GM12875 (cell line): ENCODE measurements at regions not wholly inside any gene's neighbourhood (a gene's known extent, or its start where the extent isn't known, plus 50 kb on each side); places are given as distances from the start of the nearest gene placed in this dataset.

Experiments used
- H3K4me3 ChIP-seq: one replicate; pipeline ENCODE4 v1.5.1; 2011; ENCODE audit warnings: low read depth, low read length, control low read depth
- CTCF ChIP-seq: IDR thresholded peaks from 2 replicates; pipeline ENCODE4 v1.5.1; 2011; ENCODE audit warnings: low read depth, mild to moderate bottlenecking, control low read depth, inconsistent platforms, low read length, moderate library complexity, borderline replicate concordance; ENCODE audit not compliant: insufficient read depth

DNA sequence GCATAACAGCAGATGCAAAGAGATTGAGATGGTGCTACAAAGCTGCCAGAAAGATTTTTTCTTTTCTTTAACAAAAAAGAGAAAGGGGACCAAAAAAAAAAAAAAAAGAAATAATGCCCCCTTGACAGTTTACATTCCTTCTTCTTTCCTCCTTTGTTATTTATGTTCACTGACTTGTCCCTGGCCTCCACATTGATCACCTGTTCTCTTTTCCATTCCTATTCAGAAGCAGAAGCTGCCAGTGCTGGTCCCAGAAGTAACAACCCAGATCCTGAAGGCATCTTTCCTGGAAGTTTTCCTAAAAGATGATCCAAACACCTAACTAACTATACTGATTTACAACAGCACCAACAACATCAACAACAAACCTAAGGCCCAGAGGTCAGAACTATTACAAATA lies 728.1 kb downstream of the KCNJ2 start:
- no peak for TF ChIP-seq CTCF
- H3K4me3 ChIP-seq, result no peak overlapping the region

DNA sequence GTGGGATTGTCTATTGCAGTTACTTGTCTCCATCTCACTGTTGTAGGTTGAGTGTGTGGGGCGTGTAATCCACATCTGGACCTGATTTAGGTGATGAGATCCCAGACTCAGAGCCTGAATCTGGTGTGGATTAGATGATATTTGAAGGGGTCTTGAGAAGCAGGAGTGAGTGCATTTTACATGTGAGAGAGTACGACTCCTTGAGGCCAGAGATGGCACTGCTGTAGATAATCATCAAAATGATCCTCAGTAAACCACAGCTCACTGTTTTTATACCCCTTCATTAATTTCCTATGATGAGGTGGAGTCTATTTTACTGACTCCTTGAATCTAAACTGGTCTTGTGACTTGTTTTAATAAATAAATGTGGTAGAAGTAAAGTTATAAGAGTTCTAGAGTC lies 732.5 kb downstream of the KCNJ2 start:
- no peak overlapping the region for H3K4me3 ChIP-seq
- no peak for TF ChIP-seq CTCF

- TF ChIP-seq CTCF, result no peak
- no peak overlapping the region for H3K4me3 ChIP-seq
Measured at GRCh38 chr17:70905796-70906195, 736.5 kb downstream of the KCNJ2 start.

DNA sequence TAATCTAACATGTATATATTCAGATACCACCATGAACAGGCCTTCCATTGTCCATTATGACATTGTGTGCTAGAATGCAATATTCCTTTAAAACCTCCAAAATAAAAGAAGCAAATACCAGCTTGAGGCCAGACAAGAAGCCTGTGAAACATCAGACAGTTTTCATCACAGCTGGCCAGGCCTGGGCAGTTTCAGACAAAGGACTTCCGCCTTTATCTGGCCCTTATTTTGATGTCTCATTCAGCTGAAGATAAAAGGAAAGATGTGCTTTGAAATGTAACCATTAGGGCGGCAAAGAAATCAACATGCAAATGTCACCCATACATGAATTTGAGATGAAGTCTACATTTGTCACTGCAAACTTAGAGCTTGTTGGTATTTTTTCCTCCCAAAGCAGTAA lies 737.5 kb downstream of the KCNJ2 start:
- no peak for TF ChIP-seq CTCF
- no peak overlapping the region for H3K4me3 ChIP-seq

GRCh38 chr17:70912716-70913485 lies 743.6 kb downstream of the KCNJ2 start:
- no peak overlapping the region for H3K4me3 ChIP-seq
- no peak for TF ChIP-seq CTCF

DNA sequence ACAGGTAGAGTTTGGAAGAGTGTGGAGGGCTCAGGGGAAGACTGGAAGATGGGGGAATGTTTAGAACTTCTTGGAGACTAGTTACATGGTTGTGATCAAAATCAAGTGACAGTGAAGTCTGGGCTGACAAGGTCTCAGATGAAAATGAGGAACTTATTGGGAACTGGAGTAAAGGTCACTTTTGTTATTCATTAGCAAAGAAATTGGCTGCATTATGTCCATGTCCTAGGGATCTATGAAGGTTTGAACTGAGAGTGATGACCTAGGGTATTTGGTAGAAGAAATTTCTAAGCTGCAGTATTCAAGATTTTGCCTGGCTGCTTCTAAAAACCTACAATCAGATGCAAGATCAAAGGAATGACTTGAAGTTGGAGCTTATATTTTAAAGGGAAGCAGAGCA lies 747.1 kb downstream of the KCNJ2 start:
- TF ChIP-seq CTCF, result no peak
- H3K4me3 ChIP-seq, result no peak overlapping the region

GRCh38 chr17:70919241-70919640 lies 749.9 kb downstream of the KCNJ2 start:
- no peak overlapping the region for H3K4me3 ChIP-seq
- no peak for TF ChIP-seq CTCF
